WTC11 (cell line): ENCODE measurements at regions not wholly inside any gene's neighbourhood (a gene's known extent, or its start where the extent isn't known, plus 50 kb on each side); places are given as distances from the start of the nearest gene placed in this dataset.

ENCODE experiments used
- ATAC-seq: fragments of 200-7000 bp; cut with Tn5 transposase; 2 replicates; pipeline ENCODE4 v1.10.0; 2021; ENCODE audit warnings: mild to moderate bottlenecking, moderate library complexity
- CTCF ChIA-PET: fragments of 300-600 bp; sonication (Branson Sonifier 250); formaldehyde crosslinking; loops from one replicate; lab custom pipeline; 2021; ENCODE audit warnings: antibody characterized with exemption; lab: Charles Lee
- POLR2A ChIA-PET: fragments of 350-600 bp; sonication (Branson Sonifier 250); formaldehyde crosslinking; loops from one replicate; lab custom pipeline; 2021; ENCODE audit warnings: antibody characterized with exemption; lab: Charles Lee
- DNase-seq: peaks from one replicate; pipeline ENCODE4 v3.0.0; 2021; ENCODE audit warnings: low spot score
- H3K27ac Mint-ChIP-seq: 2 replicates; pipeline ENCODE4 v1.8.0; 2021; ENCODE audit warnings: mixed read lengths
- H3K27me3 Mint-ChIP-seq: 2 replicates; pipeline ENCODE4 v1.8.0; 2021; ENCODE audit warnings: low read depth, mild to moderate bottlenecking, moderate library complexity, mixed read lengths
- H3K36me3 Mint-ChIP-seq: 2 replicates; pipeline ENCODE4 v1.8.0; 2021; ENCODE audit warnings: mixed read lengths
- H3K4me1 Mint-ChIP-seq: 2 replicates; pipeline ENCODE4 v1.8.0; 2022; ENCODE audit warnings: mixed read lengths
- H3K4me3 Mint-ChIP-seq: 2 replicates; pipeline ENCODE4 v1.8.0; 2021; ENCODE audit warnings: mild to moderate bottlenecking, moderate library complexity, mixed read lengths
- H3K9me3 Mint-ChIP-seq: 2 replicates; pipeline ENCODE4 v1.8.0; 2021; ENCODE audit warnings: mixed read lengths
- GRHL2 ChIP-seq: fragments of 250-450 bp; sonication (Bioruptor Pico); IDR thresholded peaks from 2 replicates; pipeline ENCODE4 v1.8.0; 2022; ENCODE audit warnings: mild to moderate bottlenecking, moderate library complexity; ENCODE audit not compliant: insufficient replicate concordance, severe bottlenecking
- GTF2I ChIP-seq: fragments of 250-450 bp; sonication (Bioruptor Pico); conservative IDR thresholded peaks from 2 replicates; pipeline ENCODE4 v1.4.0; 2021; ENCODE audit warnings: mild to moderate bottlenecking
- HMGA2 ChIP-seq: fragments of 250-450 bp; sonication (Bioruptor Pico); IDR thresholded peaks from 2 replicates; pipeline ENCODE4 v1.4.0; 2021; ENCODE audit warnings: mild to moderate bottlenecking, moderate library complexity
- NFATC4 ChIP-seq: fragments of 250-450 bp; sonication (Bioruptor Pico); IDR thresholded peaks from 2 replicates; pipeline ENCODE4 v1.9.0; 2021; ENCODE audit warnings: mild to moderate bottlenecking
- NR2C2 ChIP-seq: sonication (generic); formaldehyde crosslinking; IDR thresholded peaks from 2 replicates; pipeline ENCODE4 v1.8.0; 2022; ENCODE audit warnings: mild to moderate bottlenecking, missing genetic modification reagents
- OVOL2 ChIP-seq: fragments of 250-450 bp; sonication (Bioruptor Pico); IDR thresholded peaks from 2 replicates; pipeline ENCODE4 v1.9.0; 2021; ENCODE audit warnings: mild to moderate bottlenecking, borderline replicate concordance
- SMAD4 ChIP-seq: sonication (generic); formaldehyde crosslinking; IDR thresholded peaks from 2 replicates; pipeline ENCODE4 v1.8.0; 2022; ENCODE audit warnings: mild to moderate bottlenecking, missing genetic modification reagents
- TEAD1 ChIP-seq: sonication (generic); formaldehyde crosslinking; IDR thresholded peaks from 2 replicates; pipeline ENCODE4 v1.8.0; 2022; ENCODE audit warnings: mild to moderate bottlenecking, missing genetic modification reagents
- TEAD4 ChIP-seq: sonication (generic); formaldehyde crosslinking; IDR thresholded peaks from 2 replicates; pipeline ENCODE4 v1.8.0; 2022; ENCODE audit warnings: mild to moderate bottlenecking, missing genetic modification reagents
- TF ChIP-seq, protein P1 (sequence below): fragments of 250-450 bp; sonication (Bioruptor Pico); conservative IDR thresholded peaks from 2 replicates; pipeline ENCODE4 v1.9.0; 2021; ENCODE audit warnings: mild to moderate bottlenecking
- TF ChIP-seq, protein P2 (sequence below): sonication (generic); formaldehyde crosslinking; IDR thresholded peaks from 2 replicates; pipeline ENCODE4 v1.8.0; 2022; ENCODE audit warnings: missing genetic modification reagents
- TF ChIP-seq, protein P3 (sequence below): sonication (generic); formaldehyde crosslinking; conservative IDR thresholded peaks from 2 replicates; pipeline ENCODE4 v1.8.1; 2023; ENCODE audit warnings: mild to moderate bottlenecking, low read depth, missing genetic modification reagents, moderate library complexity
- TF ChIP-seq, protein P4 (sequence below): sonication (generic); formaldehyde crosslinking; IDR thresholded peaks from 2 replicates; pipeline ENCODE4 v1.8.0; 2023; ENCODE audit warnings: missing genetic modification reagents
- TF ChIP-seq, protein P5 (sequence below): sonication (generic); formaldehyde crosslinking; IDR thresholded peaks from 2 replicates; pipeline ENCODE4 v1.8.1; 2023; ENCODE audit warnings: mild to moderate bottlenecking, missing genetic modification reagents, moderate library complexity
- TF ChIP-seq, protein P6 (sequence below): sonication (generic); formaldehyde crosslinking; IDR thresholded peaks from 2 replicates; pipeline ENCODE4 v1.8.1; 2023; ENCODE audit warnings: mild to moderate bottlenecking, missing genetic modification reagents, moderate library complexity

DNA sequence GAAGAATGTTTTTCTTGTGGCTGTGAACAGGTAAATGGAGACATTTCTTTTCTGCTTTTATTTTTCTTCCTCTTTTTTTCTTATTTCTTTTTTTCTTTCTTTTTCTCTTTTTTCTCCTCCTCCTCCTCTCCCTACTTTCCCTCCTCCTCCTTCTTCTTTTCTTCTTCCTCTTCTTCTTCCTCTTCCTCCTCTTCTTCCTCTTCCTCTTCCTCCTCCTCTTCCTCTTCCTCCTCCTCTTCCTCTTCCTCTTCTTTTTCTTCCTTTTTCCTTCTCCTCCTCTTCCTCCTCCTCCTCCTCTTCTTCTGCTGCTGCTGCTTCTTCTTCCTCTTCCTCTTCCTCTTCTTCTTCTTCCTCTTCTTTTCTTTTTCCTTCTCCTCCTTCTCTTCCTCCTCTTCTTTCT lies 65.3 kb upstream of the NTRK2 start:
- TF ChIP-seq GRHL2 = no peak
- no peak for TF ChIP-seq SMAD4 (CRISPR knock-in tag)
- CTCF ChIA-PET = no interaction called here
- no peak overlapping the region for H3K27ac Mint-ChIP-seq
- POLR2A ChIA-PET = interaction anchor here (0.7 kb wide), 1 partner anchor 177 kb away, joined by 5 read pairs; no protein-coding TSS in a partner anchor
- peaks cover under 1% of the 10 kb centered on the region for H3K4me1 Mint-ChIP-seq
- no peak overlapping the region for H3K4me3 Mint-ChIP-seq
- peaks cover 3% of the 10 kb centered on the region for H3K36me3 Mint-ChIP-seq
- peaks cover 16% of the 10 kb centered on the region for H3K27me3 Mint-ChIP-seq
- peaks cover 11% of the 10 kb centered on the region for H3K9me3 Mint-ChIP-seq
- no peak for DNase-seq
- ATAC-seq = no peak

DNA sequence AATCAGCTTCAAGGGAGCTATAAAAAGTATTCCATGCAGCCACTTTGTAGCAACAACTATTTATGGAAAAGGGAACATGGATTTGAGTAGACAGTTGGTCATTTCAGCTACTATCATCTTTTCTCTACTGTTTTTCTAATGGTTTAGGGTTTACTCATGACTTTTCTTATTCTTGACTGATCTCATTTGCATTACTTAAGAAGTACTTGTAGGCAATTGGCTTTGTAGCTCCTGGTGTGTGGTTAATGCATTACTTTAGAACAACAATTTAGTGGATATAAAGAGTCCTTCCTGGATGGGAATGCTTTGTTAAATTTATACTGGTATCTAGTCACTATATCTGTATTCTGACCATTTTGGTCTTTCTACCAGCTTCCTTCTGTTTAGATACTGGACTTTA lies 59.8 kb upstream of the NTRK2 start:
- no peak for DNase-seq
- Mint-ChIP-seq H3K27me3 (peaks cover 38% of the 10 kb centered on the region), H3K27ac (no peak overlapping the region), H3K36me3 (peaks cover 22% of the 10 kb centered on the region)
- peak; percentile 78 for ATAC-seq
- CTCF ChIA-PET = no interaction called here
- POLR2A ChIA-PET = no interaction called here
- TF ChIP-seq OVOL2 (CRISPR knock-in tag) = no peak
- TF ChIP-seq, protein P1, sequence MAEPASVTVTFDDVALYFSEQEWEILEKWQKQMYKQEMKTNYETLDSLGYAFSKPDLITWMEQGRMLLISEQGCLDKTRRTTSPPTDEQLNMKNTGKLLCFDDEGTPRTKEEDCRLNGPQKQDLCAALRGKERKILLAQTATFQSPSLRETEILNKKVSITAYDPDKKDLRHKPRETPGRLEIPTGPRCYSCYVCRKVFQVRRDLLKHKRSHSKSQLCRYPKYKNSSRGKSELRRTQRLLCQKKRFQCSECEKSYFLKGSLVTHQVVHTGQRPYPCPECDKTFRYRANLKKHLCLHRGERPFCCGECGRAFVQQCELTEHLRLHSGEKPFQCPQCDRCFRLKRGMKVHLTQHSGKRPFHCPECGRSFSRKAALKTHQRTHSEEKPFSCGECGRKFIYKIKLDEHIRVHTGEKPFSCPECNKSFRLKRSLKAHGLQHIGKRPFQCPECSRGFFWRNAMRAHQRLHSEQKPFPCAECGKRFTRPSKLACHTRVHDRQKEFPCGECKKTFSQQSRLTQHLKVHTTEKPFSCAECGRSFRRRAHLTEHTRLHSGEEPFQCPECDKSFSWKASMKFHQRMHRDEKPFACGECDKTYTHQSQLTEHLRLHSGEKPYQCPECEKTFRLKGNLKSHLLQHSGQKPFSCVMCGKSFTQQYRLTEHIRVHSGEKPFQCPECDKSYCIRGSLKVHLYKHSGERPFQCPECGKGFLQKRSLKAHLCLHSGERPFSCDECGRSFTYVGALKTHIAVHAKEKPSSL (CRISPR knock-in tag) = no peak
- no peak for TF ChIP-seq NFATC4 (CRISPR knock-in tag)
- TF ChIP-seq, protein P2, sequence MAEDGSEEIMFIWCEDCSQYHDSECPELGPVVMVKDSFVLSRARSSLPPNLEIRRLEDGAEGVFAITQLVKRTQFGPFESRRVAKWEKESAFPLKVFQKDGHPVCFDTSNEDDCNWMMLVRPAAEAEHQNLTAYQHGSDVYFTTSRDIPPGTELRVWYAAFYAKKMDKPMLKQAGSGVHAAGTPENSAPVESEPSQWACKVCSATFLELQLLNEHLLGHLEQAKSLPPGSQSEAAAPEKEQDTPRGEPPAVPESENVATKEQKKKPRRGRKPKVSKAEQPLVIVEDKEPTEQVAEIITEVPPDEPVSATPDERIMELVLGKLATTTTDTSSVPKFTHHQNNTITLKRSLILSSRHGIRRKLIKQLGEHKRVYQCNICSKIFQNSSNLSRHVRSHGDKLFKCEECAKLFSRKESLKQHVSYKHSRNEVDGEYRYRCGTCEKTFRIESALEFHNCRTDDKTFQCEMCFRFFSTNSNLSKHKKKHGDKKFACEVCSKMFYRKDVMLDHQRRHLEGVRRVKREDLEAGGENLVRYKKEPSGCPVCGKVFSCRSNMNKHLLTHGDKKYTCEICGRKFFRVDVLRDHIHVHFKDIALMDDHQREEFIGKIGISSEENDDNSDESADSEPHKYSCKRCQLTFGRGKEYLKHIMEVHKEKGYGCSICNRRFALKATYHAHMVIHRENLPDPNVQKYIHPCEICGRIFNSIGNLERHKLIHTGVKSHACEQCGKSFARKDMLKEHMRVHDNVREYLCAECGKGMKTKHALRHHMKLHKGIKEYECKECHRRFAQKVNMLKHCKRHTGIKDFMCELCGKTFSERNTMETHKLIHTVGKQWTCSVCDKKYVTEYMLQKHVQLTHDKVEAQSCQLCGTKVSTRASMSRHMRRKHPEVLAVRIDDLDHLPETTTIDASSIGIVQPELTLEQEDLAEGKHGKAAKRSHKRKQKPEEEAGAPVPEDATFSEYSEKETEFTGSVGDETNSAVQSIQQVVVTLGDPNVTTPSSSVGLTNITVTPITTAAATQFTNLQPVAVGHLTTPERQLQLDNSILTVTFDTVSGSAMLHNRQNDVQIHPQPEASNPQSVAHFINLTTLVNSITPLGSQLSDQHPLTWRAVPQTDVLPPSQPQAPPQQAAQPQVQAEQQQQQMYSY = no peak
- no peak for TF ChIP-seq HMGA2 (CRISPR knock-in tag)
- TF ChIP-seq, protein P3, sequence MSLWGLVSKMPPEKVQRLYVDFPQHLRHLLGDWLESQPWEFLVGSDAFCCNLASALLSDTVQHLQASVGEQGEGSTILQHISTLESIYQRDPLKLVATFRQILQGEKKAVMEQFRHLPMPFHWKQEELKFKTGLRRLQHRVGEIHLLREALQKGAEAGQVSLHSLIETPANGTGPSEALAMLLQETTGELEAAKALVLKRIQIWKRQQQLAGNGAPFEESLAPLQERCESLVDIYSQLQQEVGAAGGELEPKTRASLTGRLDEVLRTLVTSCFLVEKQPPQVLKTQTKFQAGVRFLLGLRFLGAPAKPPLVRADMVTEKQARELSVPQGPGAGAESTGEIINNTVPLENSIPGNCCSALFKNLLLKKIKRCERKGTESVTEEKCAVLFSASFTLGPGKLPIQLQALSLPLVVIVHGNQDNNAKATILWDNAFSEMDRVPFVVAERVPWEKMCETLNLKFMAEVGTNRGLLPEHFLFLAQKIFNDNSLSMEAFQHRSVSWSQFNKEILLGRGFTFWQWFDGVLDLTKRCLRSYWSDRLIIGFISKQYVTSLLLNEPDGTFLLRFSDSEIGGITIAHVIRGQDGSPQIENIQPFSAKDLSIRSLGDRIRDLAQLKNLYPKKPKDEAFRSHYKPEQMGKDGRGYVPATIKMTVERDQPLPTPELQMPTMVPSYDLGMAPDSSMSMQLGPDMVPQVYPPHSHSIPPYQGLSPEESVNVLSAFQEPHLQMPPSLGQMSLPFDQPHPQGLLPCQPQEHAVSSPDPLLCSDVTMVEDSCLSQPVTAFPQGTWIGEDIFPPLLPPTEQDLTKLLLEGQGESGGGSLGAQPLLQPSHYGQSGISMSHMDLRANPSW (CRISPR knock-in tag) = no peak
- no peak for TF ChIP-seq TEAD1 (CRISPR knock-in tag)
- no peak for TF ChIP-seq GTF2I
- TF ChIP-seq, protein P4, sequence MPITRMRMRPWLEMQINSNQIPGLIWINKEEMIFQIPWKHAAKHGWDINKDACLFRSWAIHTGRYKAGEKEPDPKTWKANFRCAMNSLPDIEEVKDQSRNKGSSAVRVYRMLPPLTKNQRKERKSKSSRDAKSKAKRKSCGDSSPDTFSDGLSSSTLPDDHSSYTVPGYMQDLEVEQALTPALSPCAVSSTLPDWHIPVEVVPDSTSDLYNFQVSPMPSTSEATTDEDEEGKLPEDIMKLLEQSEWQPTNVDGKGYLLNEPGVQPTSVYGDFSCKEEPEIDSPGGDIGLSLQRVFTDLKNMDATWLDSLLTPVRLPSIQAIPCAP (CRISPR knock-in tag) = no peak
- TF ChIP-seq, protein P5, sequence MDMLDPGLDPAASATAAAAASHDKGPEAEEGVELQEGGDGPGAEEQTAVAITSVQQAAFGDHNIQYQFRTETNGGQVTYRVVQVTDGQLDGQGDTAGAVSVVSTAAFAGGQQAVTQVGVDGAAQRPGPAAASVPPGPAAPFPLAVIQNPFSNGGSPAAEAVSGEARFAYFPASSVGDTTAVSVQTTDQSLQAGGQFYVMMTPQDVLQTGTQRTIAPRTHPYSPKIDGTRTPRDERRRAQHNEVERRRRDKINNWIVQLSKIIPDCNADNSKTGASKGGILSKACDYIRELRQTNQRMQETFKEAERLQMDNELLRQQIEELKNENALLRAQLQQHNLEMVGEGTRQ (CRISPR knock-in tag) = no peak
- TF ChIP-seq NR2C2 (CRISPR knock-in tag) = no peak
- no peak for TF ChIP-seq TEAD4 (CRISPR knock-in tag)
- TF ChIP-seq, protein P6, sequence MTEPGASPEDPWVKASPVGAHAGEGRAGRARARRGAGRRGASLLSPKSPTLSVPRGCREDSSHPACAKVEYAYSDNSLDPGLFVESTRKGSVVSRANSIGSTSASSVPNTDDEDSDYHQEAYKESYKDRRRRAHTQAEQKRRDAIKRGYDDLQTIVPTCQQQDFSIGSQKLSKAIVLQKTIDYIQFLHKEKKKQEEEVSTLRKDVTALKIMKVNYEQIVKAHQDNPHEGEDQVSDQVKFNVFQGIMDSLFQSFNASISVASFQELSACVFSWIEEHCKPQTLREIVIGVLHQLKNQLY (CRISPR knock-in tag) = no peak
- TF ChIP-seq, all 79 proteins: peak for 0
- H3K9me3 Mint-ChIP-seq = peaks cover 34% of the 10 kb centered on the region
- H3K4me3 Mint-ChIP-seq = no peak overlapping the region
- peaks cover 18% of the 10 kb centered on the region for H3K4me1 Mint-ChIP-seq
